NT2/D1 (cell line): ENCODE measurements at regions not wholly inside any gene's neighbourhood (a gene's known extent, or its start where the extent isn't known, plus 50 kb on each side); places are given as distances from the start of the nearest gene placed in this dataset.

ENCODE experiments used
- DNase-seq: peaks from one replicate; pipeline ENCODE4 v3.0.0-alpha.2; 2011; ENCODE audit warnings: low read depth, low spot score
- H3K27me3 ChIP-seq: 2 replicates; pipeline ENCODE4 v1.6.0; 2011; ENCODE audit warnings: mild to moderate bottlenecking; ENCODE audit not compliant: insufficient read length, insufficient read depth
- H3K36me3 ChIP-seq: 2 replicates; pipeline ENCODE4 v1.6.1; 2011; ENCODE audit warnings: mild to moderate bottlenecking, low read length, mixed read lengths; ENCODE audit not compliant: insufficient read depth, insufficient read length
- H3K4me1 ChIP-seq: 2 replicates; pipeline ENCODE4 v1.5.1; 2011; ENCODE audit not compliant: insufficient read depth, insufficient read length
- H3K4me3 ChIP-seq: 2 replicates; pipeline ENCODE4 v1.5.1; 2011; ENCODE audit warnings: low read depth; ENCODE audit not compliant: insufficient read length
- H3K9ac ChIP-seq: 2 replicates; pipeline ENCODE4 v1.6.0; 2011; ENCODE audit warnings: low read depth; ENCODE audit not compliant: insufficient read length
- H3K9me3 ChIP-seq: 2 replicates; pipeline ENCODE4 v1.5.1; 2011; ENCODE audit warnings: mild to moderate bottlenecking, low read length; ENCODE audit not compliant: insufficient read depth
- SUZ12 ChIP-seq: IDR thresholded peaks from 2 replicates; pipeline ENCODE4 v1.6.1; 2011; ENCODE audit not compliant: insufficient read length, insufficient read depth; ENCODE audit errors: extremely low read depth
- YY1 ChIP-seq: IDR thresholded peaks from 2 replicates; pipeline ENCODE4 v1.6.1; 2011; ENCODE audit not compliant: insufficient read length, insufficient read depth
- ZNF274 ChIP-seq: IDR thresholded peaks from 2 replicates; pipeline ENCODE4 v1.6.1; 2011; ENCODE audit warnings: mild to moderate bottlenecking, low read depth, low read length

DNA sequence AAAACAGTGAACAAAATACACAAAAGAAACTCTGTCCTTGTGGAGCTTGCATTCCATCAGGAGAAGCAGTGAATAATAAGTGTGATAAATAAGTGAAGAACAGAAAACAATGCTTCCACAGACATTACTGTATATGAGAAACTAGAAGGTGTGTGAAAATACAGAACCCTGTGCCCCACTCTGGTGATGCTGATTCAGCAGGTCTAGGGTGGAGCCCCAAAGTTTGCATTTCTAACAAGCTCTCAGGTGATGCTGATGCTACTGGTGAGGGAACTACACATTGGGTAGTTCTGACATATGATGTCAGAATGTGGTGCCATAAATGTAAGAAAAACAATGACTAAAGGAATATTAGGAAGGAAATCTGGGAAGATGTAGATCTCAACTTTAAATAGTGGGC is 601.4 kb upstream of the BTBD3 start:
- TF ChIP-seq YY1 (no peak), SUZ12 (no peak), ZNF274 (no peak)
- Histone ChIP-seq H3K4me3 (no peak overlapping the region), H3K4me1 (no peaks in the 10 kb centered on the region), H3K27me3 (no peaks in the 10 kb centered on the region), H3K9me3 (0 out of 2 replicates have a peak, but pooled peaks cover 2% of the 10 kb centered on the region), H3K9ac (no peak overlapping the region), H3K36me3 (no peaks in the 10 kb centered on the region)
- no peak for DNase-seq

DNA sequence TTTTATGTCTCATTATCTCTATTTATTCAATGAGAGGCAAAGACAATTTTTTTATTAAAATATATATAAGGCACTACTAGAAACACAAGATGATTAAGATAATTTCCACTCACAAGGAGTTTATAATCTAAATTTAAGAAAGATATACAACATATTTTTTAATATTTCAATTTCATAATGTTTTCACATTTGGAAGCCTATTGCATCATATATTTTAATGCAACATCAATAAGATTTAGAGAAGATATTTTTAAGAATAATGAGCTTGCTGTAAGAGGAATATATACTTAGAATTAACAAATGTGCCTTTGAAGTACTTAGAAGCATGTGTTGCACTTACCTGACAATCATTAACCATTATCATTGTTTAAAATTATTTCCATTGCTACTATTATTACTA is 597.7 kb upstream of the BTBD3 start:
- H3K4me1 ChIP-seq: no peaks in the 10 kb centered on the region
- H3K9ac ChIP-seq: no peak overlapping the region
- H3K36me3 ChIP-seq: no peaks in the 10 kb centered on the region
- DNase-seq: no peak
- H3K9me3 ChIP-seq: peaks cover 7% of the 10 kb centered on the region; the same call in 1 of the 2 replicates
- TF ChIP-seq YY1 (no peak), ZNF274 (no peak), SUZ12 (no peak)
- H3K4me3 ChIP-seq: no peak overlapping the region
- H3K27me3 ChIP-seq: no peaks in the 10 kb centered on the region

- Histone ChIP-seq H3K27me3 (no peaks in the 10 kb centered on the region), H3K9ac (no peak overlapping the region), H3K9me3 (peaks cover 7% of the 10 kb centered on the region; the same call in 1 of the 2 replicates), H3K36me3 (no peaks in the 10 kb centered on the region), H3K4me3 (no peak overlapping the region), H3K4me1 (no peaks in the 10 kb centered on the region)
- TF ChIP-seq YY1: no peak
- no peak for TF ChIP-seq SUZ12
- TF ChIP-seq ZNF274: no peak
- no peak for DNase-seq
Observed at GRCh38 chr20:11323816-11324215, 593.9 kb upstream of the BTBD3 start.

- no peak for DNase-seq
- TF ChIP-seq SUZ12 (no peak), ZNF274 (no peak), YY1 (no peak)
- H3K9me3 ChIP-seq: peaks cover 7% of the 10 kb centered on the region; the same call in 1 of the 2 replicates
Observed at GRCh38 chr20:11324990-11325389, 592.7 kb upstream of the BTBD3 start.

GRCh38 chr20:11328839-11329238 is 588.9 kb upstream of the BTBD3 start:
- TF ChIP-seq SUZ12 (no peak), YY1 (no peak), ZNF274 (no peak)
- H3K4me3 ChIP-seq: no peak overlapping the region
- no peak overlapping the region for H3K9ac ChIP-seq
- H3K9me3 ChIP-seq: no peaks in the 10 kb centered on the region
- no peaks in the 10 kb centered on the region for H3K4me1 ChIP-seq
- DNase-seq: no peak
- H3K36me3 ChIP-seq: no peaks in the 10 kb centered on the region
- H3K27me3 ChIP-seq: no peaks in the 10 kb centered on the region

More at GRCh38 chr20:11324990-11325389, 592.7 kb upstream of the BTBD3 start:
- Histone ChIP-seq H3K9ac (no peak overlapping the region), H3K4me3 (no peak overlapping the region), H3K36me3 (no peaks in the 10 kb centered on the region), H3K4me1 (no peaks in the 10 kb centered on the region), H3K27me3 (no peaks in the 10 kb centered on the region)

DNA sequence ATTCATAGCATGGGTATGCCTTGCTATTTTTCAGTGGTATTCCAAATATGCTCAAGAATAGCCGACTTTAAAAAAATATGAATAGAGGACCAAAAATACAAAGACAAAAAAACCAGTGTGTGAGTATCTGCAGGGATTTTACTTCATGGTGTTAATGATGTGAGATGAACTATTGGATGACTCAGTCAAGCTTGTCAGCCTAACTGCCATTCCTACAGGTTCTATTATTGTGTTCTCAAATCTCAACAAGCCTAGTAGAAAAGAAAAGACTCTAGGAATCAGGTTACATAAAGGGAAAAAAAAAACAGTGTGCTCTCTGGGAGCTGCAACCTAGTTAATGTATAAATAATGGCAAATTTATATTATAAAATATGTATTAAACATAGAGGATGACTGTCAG is 588.4 kb upstream of the BTBD3 start:
- no peak overlapping the region for H3K4me3 ChIP-seq
- H3K4me1 ChIP-seq: no peaks in the 10 kb centered on the region
- TF ChIP-seq SUZ12: no peak
- TF ChIP-seq YY1: no peak
- no peak for TF ChIP-seq ZNF274
- no peaks in the 10 kb centered on the region for H3K27me3 ChIP-seq
- DNase-seq: no peak
- no peaks in the 10 kb centered on the region for H3K36me3 ChIP-seq
- H3K9ac ChIP-seq: no peak overlapping the region
- no peaks in the 10 kb centered on the region for H3K9me3 ChIP-seq

GRCh38 chr20:11331096-11331495 is 586.6 kb upstream of the BTBD3 start:
- Histone ChIP-seq H3K4me3 (no peak overlapping the region), H3K27me3 (no peaks in the 10 kb centered on the region), H3K4me1 (no peaks in the 10 kb centered on the region), H3K9ac (no peak overlapping the region), H3K36me3 (no peaks in the 10 kb centered on the region), H3K9me3 (no peaks in the 10 kb centered on the region)
- TF ChIP-seq YY1: no peak
- TF ChIP-seq ZNF274: no peak
- TF ChIP-seq SUZ12: no peak
- DNase-seq: no peak

DNA sequence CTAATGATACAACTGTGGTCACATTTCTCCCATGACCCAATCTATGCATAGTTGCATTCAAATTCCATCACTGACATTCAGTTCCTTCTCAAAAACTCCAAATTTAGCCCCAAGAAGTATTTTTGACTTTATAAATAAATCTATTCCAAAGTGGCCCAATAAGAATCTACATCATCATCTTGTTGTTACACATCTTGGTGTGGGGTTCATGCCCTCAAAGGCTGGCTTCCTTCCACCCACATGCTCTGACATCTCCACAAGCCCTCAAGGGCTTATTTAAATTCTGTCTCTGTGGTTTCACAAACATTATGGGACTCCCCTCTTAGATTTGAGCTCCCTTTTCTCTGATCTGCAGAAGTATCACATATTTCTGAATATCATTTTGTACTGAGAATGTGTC is 585.3 kb upstream of the BTBD3 start:
- Histone ChIP-seq H3K4me1 (no peaks in the 10 kb centered on the region), H3K36me3 (no peaks in the 10 kb centered on the region), H3K27me3 (no peaks in the 10 kb centered on the region), H3K4me3 (no peak overlapping the region), H3K9ac (no peak overlapping the region), H3K9me3 (no peaks in the 10 kb centered on the region)
- TF ChIP-seq SUZ12 (no peak), ZNF274 (no peak), YY1 (no peak)
- DNase-seq: no peak
